OCI-LY1 (cell line): ENCODE measurements at regions not wholly inside any gene's neighbourhood (a gene's known extent, or its start where the extent isn't known, plus 50 kb on each side); places are given as distances from the start of the nearest gene placed in this dataset.

ENCODE experiments used
- H2AFZ ChIP-seq: fragments of 200-600 bp; sonication (generic), shearing (Covaris generic); 2 replicates; pipeline ENCODE4 v1.6.0; 2014; ENCODE audit warnings: antibody characterized with exemption, mild to moderate bottlenecking, low read length
- H3F3A ChIP-seq: fragments of 200-600 bp; sonication (generic), shearing (Covaris generic); 2 replicates; pipeline ENCODE4 v1.6.0; 2014; ENCODE audit warnings: mild to moderate bottlenecking, antibody characterized with exemption, low read length, moderate library complexity; ENCODE audit not compliant: insufficient read depth
- H3K27ac ChIP-seq: fragments of 200-600 bp; sonication (generic); 2 replicates; pipeline ENCODE4 v1.5.1; 2014; ENCODE audit warnings: low read length, mixed run types, mild to moderate bottlenecking, low read depth; ENCODE audit not compliant: poor library complexity, severe bottlenecking
- H3K27me3 ChIP-seq: fragments of 200-600 bp; sonication (generic); 2 replicates; pipeline ENCODE4 v1.6.0; 2014; ENCODE audit warnings: antibody characterized with exemption, mild to moderate bottlenecking, low read length, moderate library complexity; ENCODE audit not compliant: insufficient read depth
- H3K36me3 ChIP-seq: fragments of 200-600 bp; sonication (generic); 2 replicates; pipeline ENCODE4 v1.6.1; 2014; ENCODE audit warnings: mild to moderate bottlenecking, antibody characterized with exemption, low read length, moderate library complexity, mixed read lengths; ENCODE audit not compliant: insufficient read depth
- H3K4me1 ChIP-seq: fragments of 200-600 bp; sonication (generic); 2 replicates; pipeline ENCODE4 v1.5.1; 2014; ENCODE audit warnings: mild to moderate bottlenecking, low read length, moderate library complexity; ENCODE audit not compliant: insufficient read depth, severe bottlenecking
- H3K4me2 ChIP-seq: fragments of 200-600 bp; sonication (generic), shearing (Covaris generic); 2 replicates; pipeline ENCODE4 v1.6.1; 2014; ENCODE audit warnings: low read length
- H3K4me3 ChIP-seq: fragments of 200-600 bp; sonication (generic); 2 replicates; pipeline ENCODE4 v1.5.1; 2014; ENCODE audit warnings: low read length, low read depth, mild to moderate bottlenecking, mixed read lengths; ENCODE audit not compliant: poor library complexity, severe bottlenecking
- H3K79me2 ChIP-seq: fragments of 200-600 bp; shearing (Covaris generic); 2 replicates; pipeline ENCODE4 v1.6.1; 2016; ENCODE audit warnings: mixed run types, low read length, mixed read lengths; ENCODE audit not compliant: insufficient read depth
- H3K9ac ChIP-seq: fragments of 200-600 bp; sonication (generic), shearing (Covaris generic); 2 replicates; pipeline ENCODE4 v1.6.1; 2014; ENCODE audit warnings: mild to moderate bottlenecking, low read length, mixed read lengths
- H3K9me2 ChIP-seq: fragments of 200-600 bp; sonication (generic), shearing (Covaris generic); 2 replicates; pipeline ENCODE4 v1.6.1; 2014; ENCODE audit warnings: low read depth, mild to moderate bottlenecking, low read length, mixed read lengths
- H3K9me3 ChIP-seq: fragments of 200-600 bp; shearing (Covaris generic); 2 replicates; pipeline ENCODE4 v1.6.1; 2014; ENCODE audit warnings: low read length, mixed read lengths
- H4K20me1 ChIP-seq: fragments of 200-600 bp; sonication (generic), shearing (Covaris generic); 2 replicates; pipeline ENCODE4 v1.6.0; 2016; ENCODE audit warnings: mild to moderate bottlenecking, low read length; ENCODE audit not compliant: insufficient read depth
- EZH2 ChIP-seq: fragments of 200-600 bp; sonication (generic), shearing (Covaris generic); IDR thresholded peaks from 2 replicates; pipeline ENCODE4 v1.8.0; 2017; ENCODE audit warnings: borderline replicate concordance, mixed run types, mild to moderate bottlenecking, antibody characterized with exemption, low read length, moderate library complexity, mixed read lengths
- TF ChIP-seq, protein P1 (sequence below): fragments of 200-600 bp; sonication (generic), shearing (Covaris generic); IDR thresholded peaks from 2 replicates; pipeline ENCODE4 v1.5.1; 2017; ENCODE audit warnings: mild to moderate bottlenecking, antibody characterized with exemption, low read length, moderate library complexity, mixed read lengths

DNA sequence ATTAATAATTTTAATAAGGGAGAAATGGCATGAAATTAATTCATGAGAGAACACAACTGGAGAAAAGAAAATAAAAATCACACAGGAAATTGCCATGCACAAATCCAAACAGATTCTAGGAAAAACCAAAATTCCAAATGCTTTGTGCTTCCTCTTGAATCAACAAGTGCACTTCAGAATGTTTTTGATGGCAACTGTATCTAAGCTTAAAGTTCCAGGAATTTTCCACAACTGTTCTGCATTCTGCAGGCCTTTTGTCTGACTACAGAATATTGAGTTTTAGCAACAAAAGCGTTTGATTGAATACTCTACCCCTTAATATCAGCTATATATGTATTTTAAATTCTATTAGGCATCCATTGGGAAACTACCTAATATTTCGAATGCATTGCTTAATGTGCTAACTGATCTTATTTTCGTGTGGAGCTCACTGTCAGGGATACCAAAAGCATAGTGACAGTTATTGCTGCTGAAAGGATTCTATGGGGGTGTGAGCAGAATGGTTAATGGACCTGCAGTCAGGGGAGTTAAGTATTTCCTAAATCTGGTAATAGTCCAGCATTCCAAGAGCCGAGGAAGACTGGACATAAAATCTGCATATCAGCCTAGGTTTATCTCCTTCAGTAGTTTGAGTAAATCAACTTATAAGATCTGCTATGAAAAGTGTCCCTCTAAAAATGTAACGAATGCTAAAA is 482.7 kb upstream of the POU3F3 start:
- Histone ChIP-seq H3K27me3 (no peaks in the 10 kb centered on the region; the same call in 1 of the 2 replicates), H3K27ac (no peak overlapping the region), H2AFZ (no peak overlapping the region), H4K20me1 (no peaks in the 10 kb centered on the region), H3K36me3 (no peaks in the 10 kb centered on the region), H3K9me3 (no peaks in the 10 kb centered on the region), H3K9me2 (no peaks in the 10 kb centered on the region), H3K4me1 (no peaks in the 10 kb centered on the region), H3K4me2 (no peak overlapping the region), H3K79me2 (no peaks in the 10 kb centered on the region), H3F3A (no peaks in the 10 kb centered on the region), H3K4me3 (no peak overlapping the region), H3K9ac (no peak overlapping the region)
- no peak for TF ChIP-seq EZH2
- TF ChIP-seq, protein P1, sequence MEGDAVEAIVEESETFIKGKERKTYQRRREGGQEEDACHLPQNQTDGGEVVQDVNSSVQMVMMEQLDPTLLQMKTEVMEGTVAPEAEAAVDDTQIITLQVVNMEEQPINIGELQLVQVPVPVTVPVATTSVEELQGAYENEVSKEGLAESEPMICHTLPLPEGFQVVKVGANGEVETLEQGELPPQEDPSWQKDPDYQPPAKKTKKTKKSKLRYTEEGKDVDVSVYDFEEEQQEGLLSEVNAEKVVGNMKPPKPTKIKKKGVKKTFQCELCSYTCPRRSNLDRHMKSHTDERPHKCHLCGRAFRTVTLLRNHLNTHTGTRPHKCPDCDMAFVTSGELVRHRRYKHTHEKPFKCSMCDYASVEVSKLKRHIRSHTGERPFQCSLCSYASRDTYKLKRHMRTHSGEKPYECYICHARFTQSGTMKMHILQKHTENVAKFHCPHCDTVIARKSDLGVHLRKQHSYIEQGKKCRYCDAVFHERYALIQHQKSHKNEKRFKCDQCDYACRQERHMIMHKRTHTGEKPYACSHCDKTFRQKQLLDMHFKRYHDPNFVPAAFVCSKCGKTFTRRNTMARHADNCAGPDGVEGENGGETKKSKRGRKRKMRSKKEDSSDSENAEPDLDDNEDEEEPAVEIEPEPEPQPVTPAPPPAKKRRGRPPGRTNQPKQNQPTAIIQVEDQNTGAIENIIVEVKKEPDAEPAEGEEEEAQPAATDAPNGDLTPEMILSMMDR: no peak

DNA sequence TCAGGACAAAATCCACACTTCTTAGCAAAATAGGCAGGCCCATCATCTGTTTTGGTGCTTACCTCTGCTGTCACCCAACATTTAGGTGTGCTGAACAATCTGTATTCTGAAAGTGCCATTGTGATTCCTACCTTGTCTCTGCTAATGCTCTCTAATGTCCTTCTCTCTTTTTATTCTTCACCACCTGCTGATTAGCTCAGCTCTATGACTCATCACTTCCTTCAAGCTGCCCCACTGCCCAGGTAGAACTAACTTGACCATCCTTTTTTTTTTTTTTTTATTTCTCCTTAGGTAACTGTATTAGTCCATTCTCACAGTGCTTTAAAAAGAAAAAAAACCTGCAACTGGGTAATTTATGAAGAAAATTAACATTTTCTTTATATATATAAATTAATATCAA is 478.7 kb upstream of the POU3F3 start:
- H3K4me3 ChIP-seq: no peak overlapping the region
- TF ChIP-seq, protein P1: no peak
- no peak for TF ChIP-seq EZH2

DNA sequence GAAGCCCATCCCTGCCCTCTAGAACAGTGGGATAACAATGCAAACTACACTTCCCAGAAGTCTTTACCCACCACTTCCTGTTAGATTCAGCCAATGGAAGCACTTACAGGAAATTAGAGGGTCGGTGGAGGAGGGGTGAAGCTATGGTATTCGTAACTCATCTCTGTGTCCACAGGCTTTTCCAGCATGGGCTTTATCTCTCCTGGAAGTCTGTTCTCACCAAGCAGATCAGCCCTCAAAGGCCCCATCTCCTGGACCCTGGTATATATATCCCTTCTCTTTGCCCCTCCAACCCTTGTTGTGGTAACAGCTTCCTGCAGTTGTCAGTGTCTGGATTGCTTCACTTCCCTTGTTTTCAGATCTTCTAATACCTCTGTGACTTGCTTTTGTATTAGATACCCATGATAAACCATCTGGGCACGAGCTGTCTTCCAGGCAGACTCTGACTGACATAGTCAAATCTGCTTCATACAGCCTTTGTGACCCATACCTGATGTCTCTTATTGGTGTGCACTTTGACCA is 475.0 kb upstream of the POU3F3 start:
- Histone ChIP-seq H3K79me2 (no peaks in the 10 kb centered on the region), H3K27me3 (no peaks in the 10 kb centered on the region), H3K9me3 (no peaks in the 10 kb centered on the region), H3F3A (no peaks in the 10 kb centered on the region), H3K4me3 (peak overlapping the region; percentile 65), H3K4me2 (peak overlapping the region; percentile 85), H3K9me2 (no peaks in the 10 kb centered on the region), H3K9ac (peak overlapping the region; percentile 60; the same call in 1 of the 2 replicates), H3K36me3 (no peaks in the 10 kb centered on the region), H2AFZ (peak overlapping the region; percentile 98), H4K20me1 (no peaks in the 10 kb centered on the region), H3K4me1 (peaks cover 14% of the 10 kb centered on the region), H3K27ac (no peak overlapping the region)
- TF ChIP-seq EZH2: no peak

More for the DNA sequence above, 478.7 kb upstream of the POU3F3 start:
- Histone ChIP-seq H3K9me2 (no peaks in the 10 kb centered on the region), H4K20me1 (no peaks in the 10 kb centered on the region), H3F3A (no peaks in the 10 kb centered on the region), H3K4me1 (peaks cover 13% of the 10 kb centered on the region), H3K9me3 (no peaks in the 10 kb centered on the region), H3K36me3 (no peaks in the 10 kb centered on the region), H3K27me3 (no peaks in the 10 kb centered on the region; the same call in 1 of the 2 replicates), H3K27ac (no peak overlapping the region), H3K9ac (no peak overlapping the region), H3K79me2 (no peaks in the 10 kb centered on the region), H2AFZ (no peak overlapping the region), H3K4me2 (no peak overlapping the region)

DNA sequence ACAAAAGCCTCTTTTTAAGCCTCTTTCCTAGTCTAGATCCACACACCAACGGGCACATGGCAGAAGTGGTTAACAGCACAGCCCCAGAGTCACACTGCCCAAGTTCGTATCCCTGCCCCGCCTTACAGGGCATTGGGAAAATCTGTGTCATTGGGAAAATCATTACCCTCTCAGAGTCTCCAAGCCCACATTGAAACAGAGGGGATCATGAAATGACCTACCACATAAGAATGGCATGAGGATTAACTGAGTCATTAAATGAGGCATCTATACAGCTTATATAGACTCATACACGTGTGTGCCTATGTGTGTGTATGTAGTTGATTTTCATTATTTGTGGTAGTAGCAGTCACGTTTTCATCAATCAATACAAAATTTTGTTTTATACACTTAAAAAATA is 469.0 kb upstream of the POU3F3 start:
- no peak overlapping the region for H3K4me3 ChIP-seq
- no peak overlapping the region for H2AFZ ChIP-seq
- H3F3A ChIP-seq: no peaks in the 10 kb centered on the region
- no peaks in the 10 kb centered on the region for H3K27me3 ChIP-seq
- no peaks in the 10 kb centered on the region for H3K36me3 ChIP-seq
- H3K79me2 ChIP-seq: no peaks in the 10 kb centered on the region
- peaks cover 3% of the 10 kb centered on the region for H3K4me1 ChIP-seq
- H3K9me3 ChIP-seq: no peaks in the 10 kb centered on the region
- no peaks in the 10 kb centered on the region for H4K20me1 ChIP-seq
- no peak overlapping the region for H3K9ac ChIP-seq
- H3K4me2 ChIP-seq: no peak overlapping the region
- TF ChIP-seq, protein P1: no peak
- no peak for TF ChIP-seq EZH2
- no peak overlapping the region for H3K27ac ChIP-seq
- no peaks in the 10 kb centered on the region for H3K9me2 ChIP-seq
